Testis (tissue), 2 donors: ENCODE measurements at regions not wholly inside any gene's neighbourhood (a gene's known extent, or its start where the extent isn't known, plus 50 kb on each side); places are given as distances from the start of the nearest gene placed in this dataset.

Experiments
- DNase-seq: peaks from one replicate; pipeline ENCODE4 v3.0.0-alpha.2; 2019
- H3K27ac ChIP-seq, 2 donors: fragments of 200-600 bp; sonication (generic); one replicate each; pipeline ENCODE4 v1.5.1; 2019
- H3K27me3 ChIP-seq: fragments of 200-600 bp; sonication (generic); one replicate; pipeline ENCODE4 v1.5.1; 2019
- H3K36me3 ChIP-seq: fragments of 200-600 bp; sonication (generic); one replicate; pipeline ENCODE4 v1.5.1; 2017; ENCODE audit warnings: low read depth; ENCODE audit errors: missing control alignments
- H3K4me1 ChIP-seq: fragments of 200-600 bp; sonication (generic); one replicate; pipeline ENCODE4 v1.5.1; 2019
- H3K4me3 ChIP-seq, 2 donors: fragments of 200-600 bp; sonication (generic); one replicate each; pipeline ENCODE4 v1.5.1; 2017 to 2019
- H3K9me3 ChIP-seq: fragments of 200-600 bp; sonication (generic); one replicate; pipeline ENCODE4 v1.5.1; 2017
- POLR2A ChIP-seq: fragments of 450-650 bp; IDR thresholded peaks from one replicate; pipeline ENCODE4 v1.6.1; 2017; ENCODE audit warnings: antibody characterized with exemption, mild to moderate bottlenecking, moderate library complexity
- WGBS, 2 donors: methylation state at CpG; one replicate each; pipeline ENCODE4 v1.1.5; 2018; 5-methylcytosine and 5-hydroxymethylcytosine counted together
- intact Hi-C: fragments of 100-400 bp; cut with DNase I; formaldehyde crosslinking; loops from one replicate; pipeline ENCODE4 v1.15.1; 2023; ENCODE audit warnings: low total_unique reads
- TF ChIP-seq, protein P1 (sequence below), 3 experiments: fragments of 450-650 bp in 2 of 3; fragments of 200-600 bp in 1 of 3; sonication (generic) in 1 of 3; IDR thresholded peaks; one replicate each; pipeline ENCODE4 v1.5.1; 2016 to 2019; ENCODE audit warnings: antibody characterized with exemption in 3 of 3, mild to moderate bottlenecking in 2 of 3, moderate library complexity in 1 of 3

DNA sequence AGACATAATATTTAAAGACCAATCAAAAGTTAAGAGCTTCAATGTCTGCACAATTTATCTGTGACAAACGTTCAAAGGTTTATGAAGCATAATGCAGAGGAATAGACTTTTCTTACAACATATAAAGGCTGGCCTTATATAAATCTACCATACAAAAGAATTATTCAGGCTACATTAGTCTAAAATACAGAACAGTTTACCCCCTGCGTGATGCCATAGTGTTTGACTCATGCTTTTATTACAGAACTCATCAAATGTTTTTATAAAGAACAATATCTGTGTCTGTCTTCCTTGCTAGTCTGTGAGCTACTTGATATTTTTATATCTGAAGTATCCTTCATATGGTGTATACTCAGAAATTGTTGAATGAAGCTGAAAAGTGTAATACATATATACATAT is 1084.5 kb upstream of the FLRT2 start:
- WGBS, 2 donors, result 94 to 95% methylated on average over 2 of the region's 2 CpGs
- no peak overlapping the region for H3K27ac ChIP-seq
- DNase-seq, result no peak
- no peak overlapping the region for H3K4me3 ChIP-seq
- no peaks in the 10 kb centered on the region for H3K36me3 ChIP-seq
- TF ChIP-seq, protein P1, sequence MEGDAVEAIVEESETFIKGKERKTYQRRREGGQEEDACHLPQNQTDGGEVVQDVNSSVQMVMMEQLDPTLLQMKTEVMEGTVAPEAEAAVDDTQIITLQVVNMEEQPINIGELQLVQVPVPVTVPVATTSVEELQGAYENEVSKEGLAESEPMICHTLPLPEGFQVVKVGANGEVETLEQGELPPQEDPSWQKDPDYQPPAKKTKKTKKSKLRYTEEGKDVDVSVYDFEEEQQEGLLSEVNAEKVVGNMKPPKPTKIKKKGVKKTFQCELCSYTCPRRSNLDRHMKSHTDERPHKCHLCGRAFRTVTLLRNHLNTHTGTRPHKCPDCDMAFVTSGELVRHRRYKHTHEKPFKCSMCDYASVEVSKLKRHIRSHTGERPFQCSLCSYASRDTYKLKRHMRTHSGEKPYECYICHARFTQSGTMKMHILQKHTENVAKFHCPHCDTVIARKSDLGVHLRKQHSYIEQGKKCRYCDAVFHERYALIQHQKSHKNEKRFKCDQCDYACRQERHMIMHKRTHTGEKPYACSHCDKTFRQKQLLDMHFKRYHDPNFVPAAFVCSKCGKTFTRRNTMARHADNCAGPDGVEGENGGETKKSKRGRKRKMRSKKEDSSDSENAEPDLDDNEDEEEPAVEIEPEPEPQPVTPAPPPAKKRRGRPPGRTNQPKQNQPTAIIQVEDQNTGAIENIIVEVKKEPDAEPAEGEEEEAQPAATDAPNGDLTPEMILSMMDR (IDR thresholded peaks at IDR 0.05), result no peak
- TF ChIP-seq POLR2A, result no peak
- H3K9me3 ChIP-seq, result no peaks in the 10 kb centered on the region
- H3K4me1 ChIP-seq, result no peaks in the 10 kb centered on the region
- no peaks in the 10 kb centered on the region for H3K27me3 ChIP-seq
- intact Hi-C loops, result no loop called here

DNA sequence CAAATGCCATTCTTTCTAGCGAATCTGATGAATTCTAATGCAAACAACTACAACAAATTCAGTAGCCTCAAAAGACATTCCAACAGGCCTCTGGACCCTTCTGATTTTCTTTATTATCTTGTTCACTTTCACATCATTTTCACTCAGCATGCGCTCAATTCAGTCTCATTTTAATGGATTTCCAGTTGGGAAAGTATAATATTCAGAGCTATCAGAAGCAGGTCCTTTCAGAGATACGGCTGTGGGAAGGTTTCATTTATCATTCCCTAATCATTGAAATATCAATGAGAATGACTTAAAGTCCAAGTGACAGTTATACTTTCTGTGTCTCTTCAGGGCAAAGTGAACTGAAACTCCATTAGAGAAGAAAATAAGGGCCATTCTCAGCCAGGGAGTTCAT is 1083.7 kb upstream of the FLRT2 start:
- intact Hi-C loops, result no loop called here
- no peaks in the 10 kb centered on the region for H3K9me3 ChIP-seq
- no peaks in the 10 kb centered on the region for H3K4me1 ChIP-seq
- H3K27ac ChIP-seq, result no peak overlapping the region
- no peak overlapping the region for H3K4me3 ChIP-seq
- no peaks in the 10 kb centered on the region for H3K27me3 ChIP-seq
- no peaks in the 10 kb centered on the region for H3K36me3 ChIP-seq
- DNase-seq, result no peak
- 93 to 96% methylated on average over 3 of the region's 3 CpGs for WGBS, 2 donors
- TF ChIP-seq, protein P1 (IDR thresholded peaks at IDR 0.05), result no peak

DNA sequence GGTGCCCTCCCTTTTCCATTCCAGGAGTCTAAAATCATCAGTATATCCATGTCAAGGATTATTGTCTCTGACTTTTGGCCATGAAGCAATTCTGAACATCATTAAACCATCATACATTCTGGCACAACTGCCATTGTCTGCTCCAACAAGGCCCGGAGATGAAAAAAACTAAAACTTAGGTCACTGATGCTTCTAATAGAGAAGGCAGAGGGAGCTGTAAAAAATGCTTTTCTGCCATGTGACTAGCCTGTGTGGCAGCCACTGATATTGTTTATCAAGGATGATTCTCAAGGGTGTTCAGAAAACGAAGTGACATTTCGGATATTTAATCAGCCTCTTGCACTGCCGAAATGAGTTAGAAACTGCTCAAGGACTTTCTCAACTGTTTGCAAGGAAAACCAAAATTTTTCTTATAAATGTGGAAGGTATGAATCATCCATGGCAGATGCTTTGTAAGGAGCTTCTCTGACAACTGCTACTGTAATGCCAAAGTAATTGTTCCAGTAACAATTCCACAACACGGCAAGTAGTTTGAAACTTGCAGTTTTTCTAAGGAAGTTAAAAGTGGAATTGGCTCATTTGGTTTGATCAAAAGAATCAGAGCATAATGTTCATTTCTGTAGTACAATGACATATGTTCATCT is 1076.5 kb upstream of the FLRT2 start:
- DNase-seq, result no peak

DNA sequence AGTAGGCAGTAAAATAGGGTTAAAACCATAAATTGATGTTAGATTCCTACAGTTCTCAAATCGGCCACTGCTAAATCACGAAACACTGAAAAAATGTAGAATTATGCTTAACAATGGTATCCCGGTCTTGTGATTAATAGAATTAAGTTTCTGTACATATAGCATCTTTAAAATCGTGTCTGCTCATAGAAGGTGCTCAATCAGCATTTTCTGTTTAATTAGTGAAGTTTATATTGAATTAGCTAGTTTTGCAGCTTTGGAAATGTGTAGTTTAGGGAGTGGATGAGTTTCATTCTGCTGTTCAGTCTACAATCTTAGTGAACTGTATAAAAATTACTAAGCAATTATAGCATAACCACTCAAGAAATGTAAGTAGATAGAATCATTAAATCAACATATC is 1075.8 kb upstream of the FLRT2 start:
- no peaks in the 10 kb centered on the region for H3K9me3 ChIP-seq
- no peaks in the 10 kb centered on the region for H3K36me3 ChIP-seq
- H3K27ac ChIP-seq, result no peak overlapping the region
- 91 to 93% methylated on average over 4 of the region's 4 CpGs for WGBS, 2 donors
- no peak for TF ChIP-seq POLR2A
- TF ChIP-seq, protein P1 (IDR thresholded peaks at IDR 0.05), result no peak
- DNase-seq, result no peak
- no peak overlapping the region for H3K4me3 ChIP-seq
- intact Hi-C loops, result no loop called here
- no peaks in the 10 kb centered on the region for H3K27me3 ChIP-seq
- no peaks in the 10 kb centered on the region for H3K4me1 ChIP-seq

More for the DNA sequence above, 1076.5 kb upstream of the FLRT2 start:
- Histone ChIP-seq H3K27me3 (no peaks in the 10 kb centered on the region), H3K9me3 (no peaks in the 10 kb centered on the region), H3K27ac (no peak overlapping the region), H3K4me3 (no peak overlapping the region), H3K4me1 (no peaks in the 10 kb centered on the region), H3K36me3 (no peaks in the 10 kb centered on the region)
- 64 to 77% methylated on average over 5 of the region's 5 CpGs for WGBS, 2 donors
- intact Hi-C loops, result no loop called here
- TF ChIP-seq POLR2A, result no peak

DNA sequence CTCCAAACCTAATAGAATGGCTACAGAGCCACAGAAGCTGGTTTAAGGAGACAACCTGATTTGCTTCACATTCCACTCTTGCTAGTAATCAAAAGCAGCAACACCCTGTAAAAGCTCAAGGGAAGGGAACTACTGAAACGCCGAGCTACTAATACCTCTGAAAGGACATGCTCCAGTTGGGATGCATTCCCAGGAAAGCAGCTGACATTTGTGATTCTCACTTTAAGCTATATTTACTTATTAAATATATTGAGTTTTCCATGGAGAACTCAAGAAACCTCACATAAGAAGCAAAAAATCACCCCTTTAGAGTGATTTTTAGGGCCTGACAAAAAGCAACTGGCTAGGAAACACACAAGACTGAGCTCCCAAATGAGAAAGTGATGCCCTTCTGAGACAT is 1073.0 kb upstream of the FLRT2 start:
- DNase-seq, result no peak
- Histone ChIP-seq H3K4me1 (no peaks in the 10 kb centered on the region), H3K36me3 (no peaks in the 10 kb centered on the region), H3K27ac (no peak overlapping the region), H3K9me3 (no peaks in the 10 kb centered on the region), H3K4me3 (no peak overlapping the region), H3K27me3 (no peaks in the 10 kb centered on the region)
- intact Hi-C loops, result no loop called here
- 80 to 84% methylated on average over 2 of the region's 2 CpGs for WGBS, 2 donors
- TF ChIP-seq, protein P1 (IDR thresholded peaks at IDR 0.05), result no peak
- no peak for TF ChIP-seq POLR2A
